Progenitor cell of endocrine pancreas (in vitro differentiated cells): ENCODE measurements at regions not wholly inside any gene's neighbourhood (a gene's known extent, or its start where the extent isn't known, plus 50 kb on each side); places are given as distances from the start of the nearest gene placed in this dataset.

ENCODE experiments used
- DNase-seq: peaks from one replicate; pipeline ENCODE4 v3.0.0; 2021; ENCODE audit warnings: low spot score; ENCODE audit not compliant: unreplicated experiment
- H3K27ac Mint-ChIP-seq: 2 replicates; pipeline ENCODE4 v1.8.0; 2021; ENCODE audit warnings: mild to moderate bottlenecking, moderate library complexity, mixed read lengths
- H3K27me3 Mint-ChIP-seq: 2 replicates; pipeline ENCODE4 v1.8.0; 2021; ENCODE audit warnings: mixed read lengths
- H3K36me3 Mint-ChIP-seq: 2 replicates; pipeline ENCODE4 v1.8.0; 2022; ENCODE audit warnings: mixed read lengths; ENCODE audit not compliant: insufficient read depth
- H3K4me1 Mint-ChIP-seq: 2 replicates; pipeline ENCODE4 v1.8.0; 2021; ENCODE audit warnings: low read depth, mixed read lengths
- H3K4me3 Mint-ChIP-seq: 2 replicates; pipeline ENCODE4 v1.8.0; 2021; ENCODE audit warnings: low read depth, mild to moderate bottlenecking, moderate library complexity, mixed read lengths
- H3K9me3 Mint-ChIP-seq: 2 replicates; pipeline ENCODE4 v1.8.0; 2021; ENCODE audit warnings: low read depth, mixed read lengths
- CTCF ChIP-seq: fragments of 200-600 bp; sonication (generic); IDR thresholded peaks from one replicate; pipeline ENCODE4 v1.5.0; 2021; ENCODE audit warnings: antibody characterized with exemption, mild to moderate bottlenecking; ENCODE audit not compliant: unreplicated experiment

- no peak for DNase-seq
- no peaks in the 10 kb centered on the region for H3K9me3 Mint-ChIP-seq
Observed at GRCh38 chr6:2448826-2449571, 203.6 kb upstream of the GMDS start.

GRCh38 chr6:2447931-2448330, 202.5 kb upstream of the GMDS start:
- TF ChIP-seq CTCF, result no peak
- Mint-ChIP-seq H3K4me1 (peaks cover 2% of the 10 kb centered on the region), H3K9me3 (no peaks in the 10 kb centered on the region), H3K27ac (no peak overlapping the region), H3K4me3 (no peak overlapping the region), H3K36me3 (peaks cover 2% of the 10 kb centered on the region), H3K27me3 (peaks cover 11% of the 10 kb centered on the region)
- no peak for DNase-seq

More at GRCh38 chr6:2448826-2449571, 203.6 kb upstream of the GMDS start:
- peak overlapping the region; percentile 0 for H3K27ac Mint-ChIP-seq
- peaks cover 2% of the 10 kb centered on the region for H3K36me3 Mint-ChIP-seq
- peaks cover 2% of the 10 kb centered on the region for H3K4me1 Mint-ChIP-seq
- peak overlapping the region; percentile 74 for H3K4me3 Mint-ChIP-seq
- TF ChIP-seq CTCF, result peak; percentile 80
- H3K27me3 Mint-ChIP-seq, result peaks cover 11% of the 10 kb centered on the region

- TF ChIP-seq CTCF, result no peak
- peaks cover 11% of the 10 kb centered on the region for H3K27me3 Mint-ChIP-seq
- no peak overlapping the region for H3K4me3 Mint-ChIP-seq
- no peaks in the 10 kb centered on the region for H3K9me3 Mint-ChIP-seq
- no peak overlapping the region for H3K27ac Mint-ChIP-seq
- peaks cover 2% of the 10 kb centered on the region for H3K36me3 Mint-ChIP-seq
- DNase-seq, result no peak
- peaks cover 2% of the 10 kb centered on the region for H3K4me1 Mint-ChIP-seq
Observed at GRCh38 chr6:2447318-2447920, 202.0 kb upstream of the GMDS start.

GRCh38 chr6:2441601-2442475, 196.4 kb upstream of the GMDS start:
- no peak for TF ChIP-seq CTCF
- Mint-ChIP-seq H3K36me3 (peaks cover 2% of the 10 kb centered on the region), H3K27me3 (no peaks in the 10 kb centered on the region), H3K9me3 (no peaks in the 10 kb centered on the region), H3K27ac (no peak overlapping the region), H3K4me1 (peaks cover 4% of the 10 kb centered on the region), H3K4me3 (no peak overlapping the region)
- DNase-seq, result no peak

GRCh38 chr6:2440516-2440915, 195.1 kb upstream of the GMDS start:
- TF ChIP-seq CTCF, result no peak
- H3K27me3 Mint-ChIP-seq, result no peaks in the 10 kb centered on the region
- DNase-seq, result no peak
- peaks cover 4% of the 10 kb centered on the region for H3K4me1 Mint-ChIP-seq
- H3K9me3 Mint-ChIP-seq, result no peaks in the 10 kb centered on the region
- no peak overlapping the region for H3K27ac Mint-ChIP-seq
- H3K36me3 Mint-ChIP-seq, result peaks cover 2% of the 10 kb centered on the region
- no peak overlapping the region for H3K4me3 Mint-ChIP-seq
